HEK293 (cell line): ENCODE measurements at regions not wholly inside any gene's neighbourhood (a gene's known extent, or its start where the extent isn't known, plus 50 kb on each side); places are given as distances from the start of the nearest gene placed in this dataset.

Experiments used
- CTCF ChIA-PET: fragments of 350-600 bp; formaldehyde crosslinking; extraction: SDS; loops from one replicate; lab custom pipeline; 2021; ENCODE audit warnings: antibody characterized with exemption; lab: Yijun Ruan, JAX
- POLR2A ChIA-PET: fragments of 300-600 bp; formaldehyde crosslinking; extraction: SDS; loops from one replicate; lab custom pipeline; 2020; ENCODE audit warnings: antibody characterized with exemption, inconsistent platforms; lab: Yijun Ruan, JAX
- H3K27ac ChIP-seq: fragments of 200-500 bp; sonication (Bioruptor generic); 2 replicates; pipeline ENCODE4 v1.5.1; 2014; ENCODE audit warnings: low read depth, low read length, control low read depth, inconsistent platforms; ENCODE audit errors: extremely low read depth
- H3K36me3 ChIP-seq, 2 experiments: fragments of 200-500 bp in 1 of 2; sonication (Bioruptor generic) in 1 of 2; 1 replicate in 1 of 2; 2 replicates in 1 of 2; pipeline ENCODE4 v1.5.1; 2014 to 2017; ENCODE audit warnings: inconsistent platforms in 2 of 2, low read length in 2 of 2; ENCODE audit not compliant: control insufficient read depth in 2 of 2, insufficient read depth in 1 of 2
- H3K4me1 ChIP-seq: fragments of 200-500 bp; sonication (Bioruptor generic); 2 replicates; pipeline ENCODE4 v1.5.1; 2014; ENCODE audit warnings: mild to moderate bottlenecking, low read length, inconsistent platforms; ENCODE audit not compliant: control insufficient read depth, insufficient read depth
- H3K4me3 ChIP-seq: 2 replicates; pipeline ENCODE4 v1.5.1; 2011; ENCODE audit warnings: low read depth, mild to moderate bottlenecking, control low read depth, low read length, moderate library complexity
- H3K9me3 ChIP-seq: fragments of 200-500 bp; sonication (Bioruptor generic); 2 replicates; pipeline ENCODE4 v1.5.1; 2014; ENCODE audit warnings: low read depth, low read length, inconsistent platforms; ENCODE audit not compliant: control insufficient read depth, insufficient read depth
- GFI1B ChIP-seq: fragments of 450-650 bp; formaldehyde crosslinking; IDR thresholded peaks from 2 replicates; pipeline ENCODE4 v1.5.1; 2016; ENCODE audit warnings: missing biosample characterization, missing genetic modification characterization
- ZBTB8A ChIP-seq: fragments of 450-650 bp; formaldehyde crosslinking; IDR thresholded peaks from 2 replicates; pipeline ENCODE4 v1.5.1; 2016; ENCODE audit warnings: missing biosample characterization, missing genetic modification characterization
- ZNF10 ChIP-seq: fragments of 450-650 bp; formaldehyde crosslinking; IDR thresholded peaks from 2 replicates; pipeline ENCODE4 v1.5.1; 2017; ENCODE audit warnings: missing biosample characterization, missing genetic modification characterization
- ZNF174 ChIP-seq: fragments of 450-650 bp; formaldehyde crosslinking; IDR thresholded peaks from 2 replicates; pipeline ENCODE4 v1.5.0; 2017; ENCODE audit warnings: missing biosample characterization, mild to moderate bottlenecking, missing genetic modification characterization
- ZNF223 ChIP-seq: fragments of 450-650 bp; formaldehyde crosslinking; IDR thresholded peaks from 2 replicates; pipeline ENCODE4 v1.5.1; 2016; ENCODE audit warnings: missing biosample characterization, missing genetic modification characterization
- ZNF266 ChIP-seq: fragments of 450-650 bp; formaldehyde crosslinking; IDR thresholded peaks from 2 replicates; pipeline ENCODE4 v1.5.1; 2016; ENCODE audit warnings: missing biosample characterization, missing genetic modification characterization, low read depth
- ZNF280C ChIP-seq: fragments of 450-650 bp; formaldehyde crosslinking; IDR thresholded peaks from 2 replicates; pipeline ENCODE4 v1.5.1; 2016; ENCODE audit warnings: missing biosample characterization, missing genetic modification characterization
- ZNF416 ChIP-seq: fragments of 450-650 bp; formaldehyde crosslinking; IDR thresholded peaks from 2 replicates; pipeline ENCODE4 v1.5.1; 2016; ENCODE audit warnings: missing biosample characterization, missing genetic modification characterization
- ZNF473 ChIP-seq: fragments of 450-650 bp; formaldehyde crosslinking; IDR thresholded peaks from 2 replicates; pipeline ENCODE4 v1.5.1; 2017; ENCODE audit warnings: missing biosample characterization, missing genetic modification characterization
- ZNF48 ChIP-seq: fragments of 450-650 bp; formaldehyde crosslinking; IDR thresholded peaks from 2 replicates; pipeline ENCODE4 v1.5.1; 2016; ENCODE audit warnings: missing biosample characterization, missing genetic modification characterization
- ZNF529 ChIP-seq: fragments of 450-650 bp; formaldehyde crosslinking; IDR thresholded peaks from 2 replicates; pipeline ENCODE4 v1.5.1; 2017; ENCODE audit warnings: missing genetic modification characterization, missing biosample characterization; ENCODE audit not compliant: insufficient replicate concordance
- ZNF585B ChIP-seq: fragments of 450-650 bp; formaldehyde crosslinking; IDR thresholded peaks from 2 replicates; pipeline ENCODE4 v1.5.1; 2016; ENCODE audit warnings: missing biosample characterization, missing genetic modification characterization
- ZNF596 ChIP-seq: fragments of 450-650 bp; IDR thresholded peaks from 2 replicates; pipeline ENCODE4 v1.5.0; 2018; ENCODE audit warnings: missing biosample characterization, mild to moderate bottlenecking, missing genetic modification characterization, moderate library complexity
- ZNF658 ChIP-seq: fragments of 450-650 bp; formaldehyde crosslinking; IDR thresholded peaks from 2 replicates; pipeline ENCODE4; 2016; ENCODE audit warnings: missing biosample characterization, missing genetic modification characterization
- ZNF701 ChIP-seq: fragments of 450-650 bp; formaldehyde crosslinking; IDR thresholded peaks from 2 replicates; pipeline ENCODE4 v1.5.1; 2016; ENCODE audit warnings: missing biosample characterization, missing genetic modification characterization
- ZNF76 ChIP-seq: fragments of 450-650 bp; formaldehyde crosslinking; IDR thresholded peaks from 2 replicates; pipeline ENCODE4; 2016; ENCODE audit warnings: low read depth, missing biosample characterization, missing genetic modification characterization, borderline replicate concordance
- ZNF792 ChIP-seq: fragments of 450-650 bp; formaldehyde crosslinking; IDR thresholded peaks from 2 replicates; pipeline ENCODE4 v1.5.1; 2016; ENCODE audit warnings: missing biosample characterization, missing genetic modification characterization
- TF ChIP-seq, protein P1 (sequence below): fragments of 450-650 bp; formaldehyde crosslinking; optimal IDR thresholded peaks from 2 replicates; pipeline ENCODE3; 2016; ENCODE audit warnings: missing biosample characterization, mild to moderate bottlenecking, missing genetic modification characterization
- TF ChIP-seq, protein P2 (sequence below): fragments of 450-650 bp; formaldehyde crosslinking; IDR thresholded peaks from 2 replicates; pipeline ENCODE4; 2016; ENCODE audit warnings: missing biosample characterization, missing genetic modification characterization
- TF ChIP-seq, protein P3 (sequence below): fragments of 450-650 bp; formaldehyde crosslinking; IDR thresholded peaks from 2 replicates; pipeline ENCODE4 v1.5.1; 2016; ENCODE audit warnings: missing biosample characterization, missing genetic modification characterization, low read depth

DNA sequence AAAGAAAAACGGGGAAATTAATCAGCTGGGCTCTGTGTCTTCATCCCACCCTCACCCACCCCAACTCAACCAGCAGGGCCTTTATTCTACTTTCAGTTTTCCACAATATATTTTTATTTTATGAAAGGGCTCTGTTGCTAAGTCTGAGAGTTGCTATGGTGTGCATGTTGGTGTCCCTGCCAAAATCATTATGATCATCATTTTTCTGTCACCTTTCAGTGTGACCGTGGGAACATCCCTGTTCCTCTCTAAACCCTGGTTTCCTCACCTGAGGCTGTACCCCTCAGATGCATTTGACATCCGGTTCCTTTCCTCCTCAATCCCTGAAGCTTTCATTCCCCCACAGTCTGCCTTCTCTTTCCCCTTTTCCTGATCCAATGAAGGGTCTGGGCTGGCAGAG, 180.5 kb downstream of the ZFP36L2 start:
- TF ChIP-seq, protein P1, sequence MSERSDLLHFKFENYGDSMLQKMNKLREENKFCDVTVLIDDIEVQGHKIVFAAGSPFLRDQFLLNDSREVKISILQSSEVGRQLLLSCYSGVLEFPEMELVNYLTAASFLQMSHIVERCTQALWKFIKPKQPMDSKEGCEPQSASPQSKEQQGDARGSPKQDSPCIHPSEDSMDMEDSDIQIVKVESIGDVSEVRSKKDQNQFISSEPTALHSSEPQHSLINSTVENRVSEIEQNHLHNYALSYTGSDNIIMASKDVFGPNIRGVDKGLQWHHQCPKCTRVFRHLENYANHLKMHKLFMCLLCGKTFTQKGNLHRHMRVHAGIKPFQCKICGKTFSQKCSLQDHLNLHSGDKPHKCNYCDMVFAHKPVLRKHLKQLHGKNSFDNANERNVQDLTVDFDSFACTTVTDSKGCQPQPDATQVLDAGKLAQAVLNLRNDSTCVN (tag by site-specific recombination): no peak
- no peak for TF ChIP-seq ZNF416 (tag by site-specific recombination)
- no peak for TF ChIP-seq ZNF223 (tag by site-specific recombination)
- TF ChIP-seq, protein P2, sequence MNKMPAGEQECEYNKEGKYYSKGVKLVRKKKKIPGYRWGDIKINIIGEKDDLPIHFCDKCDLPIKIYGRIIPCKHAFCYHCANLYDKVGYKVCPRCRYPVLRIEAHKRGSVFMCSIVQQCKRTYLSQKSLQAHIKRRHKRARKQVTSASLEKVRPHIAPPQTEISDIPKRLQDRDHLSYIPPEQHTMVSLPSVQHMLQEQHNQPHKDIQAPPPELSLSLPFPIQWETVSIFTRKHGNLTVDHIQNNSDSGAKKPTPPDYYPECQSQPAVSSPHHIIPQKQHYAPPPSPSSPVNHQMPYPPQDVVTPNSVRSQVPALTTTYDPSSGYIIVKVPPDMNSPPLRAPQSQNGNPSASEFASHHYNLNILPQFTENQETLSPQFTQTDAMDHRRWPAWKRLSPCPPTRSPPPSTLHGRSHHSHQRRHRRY (tag by site-specific recombination): no peak
- Histone ChIP-seq H3K4me3 (no peak overlapping the region), H3K27ac (no peak overlapping the region; the same call in 1 of the 2 replicates), H3K9me3 (no peaks in the 10 kb centered on the region), H3K36me3 (no peaks in the 10 kb centered on the region), H3K4me1 (0 out of 2 replicates have a peak, but pooled peaks cover 3% of the 10 kb centered on the region)
- CTCF ChIA-PET: interaction anchor here (0.6 to 0.7 kb wide), 3 partner anchors 41 to 386 kb away, joined by 3 to 4 read pairs (median 4); no protein-coding TSS in a partner anchor
- POLR2A ChIA-PET: no interaction called here

GRCh38 chr2:43044093-43044681, 182.2 kb downstream of the ZFP36L2 start:
- ChIA-PET POLR2A (interaction anchor here (0.6 kb wide), 1 partner anchor 184 kb away, joined by 3 read pairs; no protein-coding TSS in a partner anchor), CTCF (interaction anchor here (0.7 kb wide), 1 partner anchor 71 kb away, joined by 5 read pairs; no protein-coding TSS in a partner anchor)
- H3K36me3 ChIP-seq: no peaks in the 10 kb centered on the region
- H3K4me3 ChIP-seq: no peak overlapping the region
- no peak overlapping the region for H3K27ac ChIP-seq
- H3K4me1 ChIP-seq: 0 out of 2 replicates have a peak, but pooled peaks cover 3% of the 10 kb centered on the region
- no peaks in the 10 kb centered on the region for H3K9me3 ChIP-seq
- TF ChIP-seq ZNF792 (tag by site-specific recombination) (no peak), ZNF48 (tag by site-specific recombination) (no peak), ZNF585B (tag by site-specific recombination) (no peak), ZBTB8A (tag by site-specific recombination) (no peak), ZNF76 (tag by site-specific recombination) (no peak), GFI1B (tag by site-specific recombination) (no peak), ZNF174 (tag by site-specific recombination) (no peak)
- TF ChIP-seq, protein P3, sequence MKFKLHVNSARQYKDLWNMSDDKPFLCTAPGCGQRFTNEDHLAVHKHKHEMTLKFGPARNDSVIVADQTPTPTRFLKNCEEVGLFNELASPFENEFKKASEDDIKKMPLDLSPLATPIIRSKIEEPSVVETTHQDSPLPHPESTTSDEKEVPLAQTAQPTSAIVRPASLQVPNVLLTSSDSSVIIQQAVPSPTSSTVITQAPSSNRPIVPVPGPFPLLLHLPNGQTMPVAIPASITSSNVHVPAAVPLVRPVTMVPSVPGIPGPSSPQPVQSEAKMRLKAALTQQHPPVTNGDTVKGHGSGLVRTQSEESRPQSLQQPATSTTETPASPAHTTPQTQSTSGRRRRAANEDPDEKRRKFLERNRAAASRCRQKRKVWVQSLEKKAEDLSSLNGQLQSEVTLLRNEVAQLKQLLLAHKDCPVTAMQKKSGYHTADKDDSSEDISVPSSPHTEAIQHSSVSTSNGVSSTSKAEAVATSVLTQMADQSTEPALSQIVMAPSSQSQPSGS: no peak

- POLR2A ChIA-PET: no interaction called here
- CTCF ChIA-PET: interaction anchor here (0.6 kb wide), 1 partner anchor 186 kb away, joined by 3 read pairs; no protein-coding TSS in a partner anchor
- H3K27ac ChIP-seq: no peak overlapping the region
Observed at GRCh38 chr2:43043553-43043870, 182.9 kb downstream of the ZFP36L2 start.

More at GRCh38 chr2:43043553-43043870, 182.9 kb downstream of the ZFP36L2 start:
- no peaks in the 10 kb centered on the region for H3K36me3 ChIP-seq
- TF ChIP-seq ZNF596 (tag by site-specific recombination): no peak
- no peak for TF ChIP-seq ZNF701 (tag by site-specific recombination)
- no peak for TF ChIP-seq ZNF529 (tag by site-specific recombination)
- TF ChIP-seq ZNF266 (tag by site-specific recombination): no peak
- TF ChIP-seq ZNF280C (tag by site-specific recombination): no peak
- no peak for TF ChIP-seq ZNF10
- TF ChIP-seq ZNF658 (tag by site-specific recombination): no peak
- TF ChIP-seq, protein P1 (tag by site-specific recombination): no peak
- TF ChIP-seq ZNF473 (tag by site-specific recombination): no peak
- TF ChIP-seq, all 188 proteins: peak for 0
- no peaks in the 10 kb centered on the region for H3K9me3 ChIP-seq
- H3K4me1 ChIP-seq: 0 out of 2 replicates have a peak, but pooled peaks cover 3% of the 10 kb centered on the region
- H3K4me3 ChIP-seq: no peak overlapping the region
